Activated T-cell treated with anti-CD3 and anti-CD28 coated beads, Interleukin-2, amount 50 U/mL, for 24 hours (primary cell): ENCODE measurements at regions not wholly inside any gene's neighbourhood (a gene's known extent, or its start where the extent isn't known, plus 50 kb on each side); places are given as distances from the start of the nearest gene placed in this dataset.
"Not testable (repeated sequence)": the region's sequence is repeated elsewhere in the genome, so short reads cannot be mapped to it uniquely, and the experiment has no call there.

ENCODE experiments used
- DNase-seq: peaks from one replicate; pipeline ENCODE4 v3.0.0-alpha.2; 2020
- H3K27ac Mint-ChIP-seq: 2 replicates; pipeline ENCODE4 v1.8.0; 2020; ENCODE audit warnings: mild to moderate bottlenecking, mixed read lengths
- H3K27me3 Mint-ChIP-seq: 2 replicates; pipeline ENCODE4 v1.8.0; 2020; ENCODE audit warnings: mixed read lengths
- H3K36me3 Mint-ChIP-seq: 2 replicates; pipeline ENCODE4 v1.8.0; 2020; ENCODE audit warnings: low read depth, mixed read lengths
- H3K4me1 Mint-ChIP-seq: 2 replicates; pipeline ENCODE4 v1.8.0; 2020; ENCODE audit warnings: low read depth, mixed read lengths
- H3K4me3 Mint-ChIP-seq: 2 replicates; pipeline ENCODE4 v1.8.0; 2020; ENCODE audit warnings: mild to moderate bottlenecking, moderate library complexity, mixed read lengths
- H3K9me3 Mint-ChIP-seq: 2 replicates; pipeline ENCODE4 v1.8.0; 2020; ENCODE audit warnings: mixed read lengths

DNA sequence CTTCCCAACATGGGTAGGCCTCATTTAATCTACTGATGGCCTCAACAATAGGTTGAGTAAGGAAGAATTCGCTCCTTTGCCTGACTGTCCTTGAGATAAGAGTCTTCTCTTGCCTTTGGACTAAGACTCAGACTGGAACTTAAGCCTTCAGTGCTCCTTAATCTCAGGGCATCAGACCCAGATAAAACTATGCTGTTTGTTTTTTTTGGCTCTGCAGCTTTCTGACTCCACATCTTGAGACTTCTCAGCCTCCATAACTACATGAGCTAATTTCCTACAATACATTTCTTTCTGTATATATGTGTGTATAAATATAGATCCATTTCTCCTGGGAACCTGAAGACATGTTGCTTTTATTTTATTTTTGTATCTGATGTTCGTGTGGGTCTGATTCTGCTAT lies 1470.7 kb upstream of the PRMT6 start:
- Mint-ChIP-seq H3K9me3 (peaks cover 15% of the 10 kb centered on the region), H3K27me3 (no peaks in the 10 kb centered on the region), H3K27ac (no peak overlapping the region), H3K4me3 (no peak overlapping the region), H3K4me1 (no peaks in the 10 kb centered on the region), H3K36me3 (no peaks in the 10 kb centered on the region)
- no peak for DNase-seq

DNA sequence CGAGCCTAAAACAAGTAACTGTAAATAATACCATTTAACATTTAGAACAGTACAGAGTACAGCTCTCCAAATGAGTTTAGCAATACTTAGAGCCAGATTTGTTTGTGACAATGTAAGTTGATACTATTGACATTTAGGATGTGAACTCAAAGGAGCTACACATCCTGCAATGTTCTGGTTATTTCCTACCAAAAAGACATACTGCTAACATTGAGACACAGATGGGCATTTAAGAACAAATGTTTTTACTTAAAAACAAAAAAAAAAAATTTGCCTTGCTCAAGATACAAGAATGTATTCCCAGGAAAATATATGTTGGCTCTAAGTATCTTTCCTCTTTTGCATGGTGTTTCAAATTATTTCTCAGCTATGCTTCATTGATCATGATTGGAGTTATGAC lies 1464.8 kb upstream of the PRMT6 start:
- Mint-ChIP-seq H3K4me3 (no peak overlapping the region), H3K9me3 (peaks cover 17% of the 10 kb centered on the region), H3K36me3 (no peaks in the 10 kb centered on the region), H3K27me3 (no peaks in the 10 kb centered on the region), H3K4me1 (no peaks in the 10 kb centered on the region), H3K27ac (no peak overlapping the region)
- DNase-seq: no peak

DNA sequence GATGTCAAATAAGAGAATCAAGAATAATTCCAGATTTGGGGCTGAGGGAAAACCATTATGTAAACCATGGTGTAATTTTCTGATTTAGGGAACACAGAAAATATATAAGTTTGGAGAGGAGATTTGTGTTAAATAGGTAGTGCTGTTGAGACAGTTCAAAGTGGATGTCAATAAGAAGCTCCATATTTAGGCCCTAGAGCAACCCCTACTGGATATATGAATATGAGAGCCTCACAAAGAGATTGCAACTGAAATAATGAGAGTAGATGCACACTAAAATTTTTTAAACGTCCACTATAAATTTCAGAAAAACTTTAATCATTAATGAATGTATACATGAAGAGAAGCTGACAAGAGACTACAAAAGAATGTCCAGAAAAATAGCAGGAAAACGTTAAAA lies 1447.8 kb upstream of the PRMT6 start:
- Mint-ChIP-seq H3K4me1 (no peaks in the 10 kb centered on the region), H3K9me3 (no peaks in the 10 kb centered on the region), H3K36me3 (no peaks in the 10 kb centered on the region), H3K27me3 (no peaks in the 10 kb centered on the region), H3K27ac (no peak overlapping the region), H3K4me3 (no peak overlapping the region)
- no peak for DNase-seq

DNA sequence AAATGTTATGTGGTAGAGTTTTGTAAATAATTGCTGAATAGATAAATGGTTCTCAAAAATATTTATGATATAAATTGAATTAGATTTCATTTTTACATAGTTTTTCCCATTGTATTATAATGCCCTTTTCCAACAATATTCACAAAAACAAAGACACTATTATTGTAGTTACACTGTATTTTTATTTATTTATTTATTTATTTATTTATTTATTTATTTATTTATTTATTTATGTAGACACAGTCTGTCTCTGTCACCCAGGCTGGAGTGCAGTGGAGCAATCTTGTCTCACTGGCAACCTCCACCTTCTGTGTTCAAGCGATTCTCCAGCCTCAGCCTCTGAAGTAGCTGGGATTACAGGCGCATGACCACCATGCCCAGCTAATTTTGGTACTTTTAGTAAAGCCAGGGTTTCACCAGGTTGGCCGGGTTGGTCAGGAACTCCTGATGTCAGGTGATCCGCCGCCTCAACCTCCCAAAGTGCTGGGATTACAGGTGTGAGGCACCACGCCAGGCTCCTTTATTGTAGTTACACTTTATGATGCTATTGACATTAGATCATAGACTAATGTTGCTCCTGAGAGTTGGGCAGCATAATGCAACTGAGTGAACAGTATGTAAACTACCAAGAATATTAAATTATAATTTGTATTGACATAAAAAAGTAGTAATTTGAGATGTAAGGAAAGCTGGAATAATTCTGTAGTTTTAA lies 1430.0 kb upstream of the PRMT6 start:
- Mint-ChIP-seq H3K4me1 (no peaks in the 10 kb centered on the region), H3K27me3 (no peaks in the 10 kb centered on the region), H3K36me3 (no peaks in the 10 kb centered on the region), H3K4me3 (no peak overlapping the region), H3K9me3 (peaks cover 14% of the 10 kb centered on the region), H3K27ac (no peak overlapping the region)
- DNase-seq: no peak

DNA sequence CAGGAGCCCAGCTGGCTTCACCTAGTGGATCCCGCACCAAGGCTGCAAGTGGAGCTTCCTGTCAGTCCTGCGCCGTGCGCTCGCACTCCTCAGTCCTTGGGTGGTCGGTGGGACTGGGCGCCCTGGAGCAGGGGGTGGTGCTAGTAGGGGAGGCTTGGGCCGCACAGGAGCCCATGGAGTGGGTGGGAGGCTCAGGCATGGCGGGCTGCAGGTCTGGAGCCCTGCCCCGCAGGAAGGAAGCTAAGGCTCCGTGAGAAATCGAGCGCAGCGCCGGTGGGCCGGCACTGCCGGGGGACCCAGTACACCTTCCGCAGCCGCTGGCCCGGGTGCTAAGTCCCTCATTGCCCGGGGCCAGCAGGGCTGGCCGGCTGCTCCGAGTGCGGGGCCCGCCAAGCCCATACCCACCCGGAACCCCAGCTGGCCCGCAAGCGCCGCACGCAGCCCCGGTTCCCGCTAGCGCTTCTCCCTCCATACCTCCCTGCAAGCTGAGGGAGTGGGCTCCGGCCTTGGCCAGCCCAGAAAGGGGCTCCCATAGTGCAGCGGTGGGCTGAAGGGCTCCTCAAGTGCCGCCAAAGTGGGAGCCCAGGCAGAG lies 1425.2 kb upstream of the PRMT6 start:
- not testable (repeated sequence) for H3K27ac Mint-ChIP-seq, H3K27me3 Mint-ChIP-seq, H3K36me3 Mint-ChIP-seq, H3K4me1 Mint-ChIP-seq, DNase-seq, H3K4me3 Mint-ChIP-seq
- H3K9me3 Mint-ChIP-seq: peaks cover 15% of the 10 kb centered on the region

GRCh38 chr1:105632342-105633196 lies 1423.9 kb upstream of the PRMT6 start:
- Mint-ChIP-seq H3K4me3 (no peak overlapping the region), H3K27me3 (no peaks in the 10 kb centered on the region), H3K4me1 (no peaks in the 10 kb centered on the region), H3K36me3 (no peaks in the 10 kb centered on the region), H3K27ac (no peak overlapping the region), H3K9me3 (peaks cover 17% of the 10 kb centered on the region)
- no peak for DNase-seq

- Mint-ChIP-seq H3K4me1 (no peaks in the 10 kb centered on the region), H3K36me3 (no peaks in the 10 kb centered on the region), H3K9me3 (peaks cover 24% of the 10 kb centered on the region), H3K27ac (no peak overlapping the region), H3K27me3 (no peaks in the 10 kb centered on the region), H3K4me3 (no peak overlapping the region)
- DNase-seq: no peak
Measured at GRCh38 chr1:105636052-105636451, 1420.4 kb upstream of the PRMT6 start.

GRCh38 chr1:105641407-105641806 lies 1415.1 kb upstream of the PRMT6 start:
- peaks cover 42% of the 10 kb centered on the region for H3K9me3 Mint-ChIP-seq
- H3K4me1 Mint-ChIP-seq: no peaks in the 10 kb centered on the region
- no peak overlapping the region for H3K4me3 Mint-ChIP-seq
- H3K36me3 Mint-ChIP-seq: no peaks in the 10 kb centered on the region
- no peak overlapping the region for H3K27ac Mint-ChIP-seq
- H3K27me3 Mint-ChIP-seq: no peaks in the 10 kb centered on the region
- no peak for DNase-seq

DNA sequence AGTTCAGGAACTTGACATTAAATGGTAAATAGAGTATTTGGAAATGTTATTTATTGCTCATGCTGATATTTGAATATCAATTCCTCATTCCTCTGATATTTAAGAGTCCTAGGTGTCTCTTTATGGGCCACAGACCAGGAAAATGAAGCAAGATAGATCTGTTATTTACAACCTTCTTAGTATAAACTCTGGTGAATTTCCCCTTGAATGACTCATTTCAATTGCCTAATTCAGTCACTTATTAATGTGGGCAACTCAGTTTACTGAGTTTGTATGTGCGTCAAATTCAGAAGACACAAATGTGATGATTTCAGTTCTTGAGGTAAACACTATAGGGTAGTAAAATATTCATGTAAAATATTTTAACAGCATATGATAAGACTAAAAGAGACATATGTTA lies 1404.4 kb upstream of the PRMT6 start:
- H3K27ac Mint-ChIP-seq: no peak overlapping the region
- no peaks in the 10 kb centered on the region for H3K4me1 Mint-ChIP-seq
- H3K4me3 Mint-ChIP-seq: no peak overlapping the region
- peaks cover 6% of the 10 kb centered on the region for H3K9me3 Mint-ChIP-seq
- DNase-seq: no peak
- no peaks in the 10 kb centered on the region for H3K36me3 Mint-ChIP-seq
- no peaks in the 10 kb centered on the region for H3K27me3 Mint-ChIP-seq

DNA sequence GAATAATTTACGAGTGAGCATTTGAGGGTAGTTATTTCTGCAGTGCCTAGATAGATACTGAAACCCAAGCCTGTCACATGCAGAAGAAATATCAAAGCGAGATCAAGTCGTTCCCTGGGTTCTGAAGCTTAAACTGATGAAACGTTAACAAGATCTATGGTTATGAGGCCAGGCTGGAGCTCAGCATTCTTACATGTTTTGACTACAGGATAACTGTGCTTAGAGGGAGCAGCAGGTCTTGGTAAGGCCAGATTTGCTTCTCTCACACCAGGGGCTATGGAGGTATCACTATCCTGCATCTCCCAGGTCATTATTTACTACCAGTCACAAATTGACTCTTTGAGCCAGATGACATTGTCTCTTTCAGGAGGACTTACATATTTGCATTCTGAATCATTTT lies 1401.4 kb upstream of the PRMT6 start:
- H3K36me3 Mint-ChIP-seq: no peaks in the 10 kb centered on the region
- peaks cover 10% of the 10 kb centered on the region for H3K9me3 Mint-ChIP-seq
- no peak for DNase-seq
- H3K27me3 Mint-ChIP-seq: no peaks in the 10 kb centered on the region
- H3K27ac Mint-ChIP-seq: no peak overlapping the region
- no peak overlapping the region for H3K4me3 Mint-ChIP-seq
- H3K4me1 Mint-ChIP-seq: no peaks in the 10 kb centered on the region

GRCh38 chr1:105664495-105664894 lies 1392.0 kb upstream of the PRMT6 start:
- no peaks in the 10 kb centered on the region for H3K27me3 Mint-ChIP-seq
- DNase-seq: no peak
- H3K4me1 Mint-ChIP-seq: no peaks in the 10 kb centered on the region
- H3K27ac Mint-ChIP-seq: no peak overlapping the region
- no peaks in the 10 kb centered on the region for H3K36me3 Mint-ChIP-seq
- no peak overlapping the region for H3K4me3 Mint-ChIP-seq
- H3K9me3 Mint-ChIP-seq: peaks cover 4% of the 10 kb centered on the region

GRCh38 chr1:105678334-105678733 lies 1378.1 kb upstream of the PRMT6 start:
- Mint-ChIP-seq H3K9me3 (peaks cover 2% of the 10 kb centered on the region), H3K4me3 (no peak overlapping the region), H3K27me3 (no peaks in the 10 kb centered on the region), H3K36me3 (no peaks in the 10 kb centered on the region), H3K27ac (no peak overlapping the region), H3K4me1 (no peaks in the 10 kb centered on the region)
- no peak for DNase-seq

GRCh38 chr1:105684714-105685113 lies 1371.8 kb upstream of the PRMT6 start:
- H3K36me3 Mint-ChIP-seq: no peaks in the 10 kb centered on the region
- H3K27me3 Mint-ChIP-seq: no peaks in the 10 kb centered on the region
- no peak overlapping the region for H3K27ac Mint-ChIP-seq
- H3K4me1 Mint-ChIP-seq: no peaks in the 10 kb centered on the region
- H3K9me3 Mint-ChIP-seq: peaks cover 7% of the 10 kb centered on the region
- no peak for DNase-seq
- H3K4me3 Mint-ChIP-seq: no peak overlapping the region

GRCh38 chr1:105686026-105686425 lies 1370.4 kb upstream of the PRMT6 start:
- Mint-ChIP-seq H3K4me1 (no peaks in the 10 kb centered on the region), H3K27ac (no peak overlapping the region), H3K9me3 (peaks cover 9% of the 10 kb centered on the region), H3K4me3 (no peak overlapping the region), H3K36me3 (no peaks in the 10 kb centered on the region), H3K27me3 (no peaks in the 10 kb centered on the region)
- DNase-seq: no peak
